GM23338 (cell line): ENCODE measurements at regions not wholly inside any gene's neighbourhood (a gene's known extent, or its start where the extent isn't known, plus 50 kb on each side); places are given as distances from the start of the nearest gene placed in this dataset.

Source experiments
- ATAC-seq: fragments of 200-7000 bp; cut with Tn5 transposase; 3 replicates; pipeline ENCODE4 v1.9.1; 2020
- DNase-seq: peaks from one replicate; pipeline ENCODE4 v3.0.0-alpha.2; 2015; ENCODE audit warnings: low spot score
- H2AFZ ChIP-seq: fragments of 200-600 bp; sonication (generic); 2 replicates; pipeline ENCODE4 v1.8.0; 2016; ENCODE audit warnings: antibody characterized with exemption, mild to moderate bottlenecking, moderate library complexity
- H3F3A ChIP-seq: fragments of 200-600 bp; sonication (generic); replicated peaks from 2 replicates; pipeline ENCODE4 v1.8.0; 2017; ENCODE audit warnings: antibody characterized with exemption, mixed run types, low read depth
- H3K27ac ChIP-seq: fragments of 200-600 bp; sonication (generic); 2 replicates; pipeline ENCODE4 v1.6.1; 2016; ENCODE audit warnings: low read depth
- H3K27me3 ChIP-seq: fragments of 200-600 bp; sonication (generic); 2 replicates; pipeline ENCODE4 v1.8.0; 2016; ENCODE audit warnings: mild to moderate bottlenecking, mixed run types, moderate library complexity; ENCODE audit not compliant: insufficient read depth
- H3K36me3 ChIP-seq: fragments of 200-600 bp; sonication (generic); 2 replicates; pipeline ENCODE4 v1.8.0; 2016; ENCODE audit warnings: mild to moderate bottlenecking; ENCODE audit not compliant: insufficient read depth
- H3K4me1 ChIP-seq: fragments of 200-600 bp; sonication (generic); 2 replicates; pipeline ENCODE4 v1.8.0; 2016; ENCODE audit warnings: mild to moderate bottlenecking, moderate library complexity; ENCODE audit not compliant: insufficient read depth
- H3K4me2 ChIP-seq: fragments of 200-600 bp; sonication (generic); 2 replicates; pipeline ENCODE4 v1.7.1; 2017; ENCODE audit warnings: mixed run types
- H3K4me3 ChIP-seq: fragments of 200-600 bp; sonication (generic); 2 replicates; pipeline ENCODE4 v1.6.1; 2016; ENCODE audit warnings: mixed run types
- H3K79me2 ChIP-seq: fragments of 200-600 bp; sonication (generic); replicated peaks from 2 replicates; pipeline ENCODE4 v1.8.0; 2017; ENCODE audit warnings: mild to moderate bottlenecking; ENCODE audit not compliant: insufficient read depth
- H3K9me2 ChIP-seq: fragments of 200-600 bp; sonication (generic); 2 replicates; pipeline ENCODE4 v1.8.0; 2017; ENCODE audit not compliant: insufficient read depth
- H4K20me1 ChIP-seq: fragments of 200-600 bp; sonication (generic); replicated peaks from 2 replicates; pipeline ENCODE4 v1.8.0; 2017; ENCODE audit warnings: mild to moderate bottlenecking; ENCODE audit not compliant: insufficient read depth
- H3K27ac Mint-ChIP-seq: 2 replicates; pipeline ENCODE4 v1.8.0; 2020; ENCODE audit warnings: inconsistent platforms, mild to moderate bottlenecking, moderate library complexity, mixed read lengths
- H3K27me3 Mint-ChIP-seq: 3 replicates; pipeline ENCODE4 v1.8.0; 2022; ENCODE audit warnings: low read depth, mild to moderate bottlenecking, moderate library complexity, mixed read lengths, inconsistent platforms; ENCODE audit not compliant: insufficient read depth, poor library complexity
- H3K36me3 Mint-ChIP-seq: 3 replicates; pipeline ENCODE4 v1.8.0; 2021; ENCODE audit warnings: low read depth, mild to moderate bottlenecking, inconsistent platforms, moderate library complexity, mixed read lengths
- H3K4me1 Mint-ChIP-seq: 3 replicates; pipeline ENCODE4 v1.8.0; 2020; ENCODE audit warnings: mild to moderate bottlenecking, inconsistent platforms, mixed read lengths
- H3K4me3 Mint-ChIP-seq: 3 replicates; pipeline ENCODE4 v1.8.0; 2021; ENCODE audit warnings: moderate library complexity, mild to moderate bottlenecking, inconsistent platforms, mixed read lengths
- H3K9me3 Mint-ChIP-seq: 3 replicates; pipeline ENCODE4 v1.8.0; 2020; ENCODE audit warnings: moderate library complexity, mild to moderate bottlenecking, inconsistent platforms, mixed read lengths
- CREB1 ChIP-seq: fragments of 250-450 bp; sonication (Bioruptor Pico); IDR thresholded peaks from 2 replicates; pipeline ENCODE4 v1.5.0; 2020; ENCODE audit warnings: low read depth, mild to moderate bottlenecking, moderate library complexity
- CTCF ChIP-seq, 2 experiments: fragments of 200-600 bp in 1 of 2; sonication (generic) in 1 of 2; conservative IDR thresholded peaks; 2 replicates each; pipeline versions ENCODE4 v1.5.1 to v1.6.1; 2016 to 2017; ENCODE audit warnings: antibody characterized with exemption in 2 of 2, low read depth in 2 of 2, mild to moderate bottlenecking in 2 of 2, moderate library complexity in 1 of 2
- ETS1 ChIP-seq: IDR thresholded peaks from 2 replicates; pipeline ENCODE4 v1.6.1; 2016; ENCODE audit warnings: antibody characterized with exemption
- EZH2 ChIP-seq: fragments of 200-600 bp; sonication (generic); IDR thresholded peaks from one replicate; pipeline ENCODE4 v1.8.0; 2017; ENCODE audit warnings: antibody characterized with exemption, mild to moderate bottlenecking, low read depth; ENCODE audit not compliant: unreplicated experiment
- EZH2phosphoT487 ChIP-seq: fragments of 200-600 bp; sonication (generic); IDR thresholded peaks from one replicate; pipeline ENCODE4 v1.8.1; 2018; ENCODE audit warnings: antibody characterized with exemption; ENCODE audit not compliant: unreplicated experiment
- JUNB ChIP-seq: IDR thresholded peaks from one replicate; pipeline ENCODE4 v1.6.1; 2016; ENCODE audit warnings: antibody characterized with exemption; ENCODE audit not compliant: unreplicated experiment
- NANOG ChIP-seq: IDR thresholded peaks from 2 replicates; pipeline ENCODE4 v1.6.1; 2016; ENCODE audit warnings: antibody characterized with exemption, borderline replicate concordance
- POLR2AphosphoS5 ChIP-seq: IDR thresholded peaks from 2 replicates; pipeline ENCODE4 v1.6.1; 2016; ENCODE audit warnings: antibody characterized with exemption, low read depth
- REST ChIP-seq: IDR thresholded peaks from one replicate; pipeline ENCODE4 v1.6.1; 2018; ENCODE audit warnings: antibody characterized with exemption; ENCODE audit not compliant: unreplicated experiment
- STAT1 ChIP-seq: IDR thresholded peaks from one replicate; pipeline ENCODE4 v1.6.1; 2016; ENCODE audit warnings: antibody characterized with exemption; ENCODE audit not compliant: unreplicated experiment
- ZNF114 ChIP-seq: fragments of 250-450 bp; sonication (Bioruptor Pico); IDR thresholded peaks from 2 replicates; pipeline ENCODE4 v1.5.0; 2020; ENCODE audit warnings: mild to moderate bottlenecking, moderate library complexity

- TF ChIP-seq CTCF (conservative IDR thresholded peaks at IDR 0.05; ENCODE audit: low read depth in 2 of 2) (no peak), ZNF114 (CRISPR knock-in tag) (no peak), EZH2 (no peak), STAT1 (no peak), POLR2AphosphoS5 (no peak), REST (no peak)
These were observed 120.4 kb downstream of the CCDC34 start (continued) for GRCh38 chr11:27242591-27242990.

GRCh38 chr11:27241311-27242122, 121.5 kb downstream of the CCDC34 start:
- H3K27me3 Mint-ChIP-seq = peaks cover 1% of the 10 kb centered on the region
- DNase-seq (no peak), ATAC-seq (no peak)
- H3K9me2 ChIP-seq = no peaks in the 10 kb centered on the region; the same call in 1 of the 2 replicates
- H4K20me1 ChIP-seq = no peaks in the 10 kb centered on the region
- no peak overlapping the region for H3K4me3 ChIP-seq
- no peaks in the 10 kb centered on the region for H3F3A ChIP-seq
- no peak overlapping the region for H3K27ac Mint-ChIP-seq
- peaks cover 11% of the 10 kb centered on the region; the same call in 1 of the 2 replicates for H3K36me3 ChIP-seq
- H3K79me2 ChIP-seq = no peaks in the 10 kb centered on the region
- no peaks in the 10 kb centered on the region for H3K36me3 Mint-ChIP-seq
- peaks cover 12% of the 10 kb centered on the region for H3K4me1 Mint-ChIP-seq
- no peak overlapping the region for H2AFZ ChIP-seq
- no peaks in the 10 kb centered on the region for H3K27me3 ChIP-seq
- H3K4me1 ChIP-seq = peaks cover 5% of the 10 kb centered on the region; the same call in 1 of the 2 replicates
- no peak overlapping the region for H3K4me2 ChIP-seq
- H3K9me3 Mint-ChIP-seq = no peaks in the 10 kb centered on the region; the same call in 2 of the 3 replicates
- H3K4me3 Mint-ChIP-seq = no peak overlapping the region
- H3K27ac ChIP-seq = no peak overlapping the region
- TF ChIP-seq ETS1 = no peak
- no peak for TF ChIP-seq CREB1 (CRISPR knock-in tag)
- no peak for TF ChIP-seq CTCF (conservative IDR thresholded peaks at IDR 0.05; ENCODE audit: low read depth in 2 of 2)
- TF ChIP-seq EZH2 = no peak
- no peak for TF ChIP-seq JUNB
- TF ChIP-seq POLR2AphosphoS5 = no peak
- no peak for TF ChIP-seq EZH2phosphoT487
- TF ChIP-seq NANOG = no peak
- TF ChIP-seq STAT1 = no peak
